ENCODE measurements at regions not wholly inside any gene's neighbourhood (a gene's known extent, or its start where the extent isn't known, plus 50 kb on each side); places are given as distances from the start of the nearest gene placed in this dataset.

GRCh38 chr5:29197631-29198454 is 1995.6 kb upstream of the CDH6 start:
- TF ChIP-seq POLR2A (IDR thresholded peaks at IDR 0.05), result no peak
- TF ChIP-seq CTCF (IDR thresholded peaks at IDR 0.05), result no peak

All from testis (tissue), 2 donors.